ENCODE measurements at regions not wholly inside any gene's neighbourhood (a gene's known extent, or its start where the extent isn't known, plus 50 kb on each side); places are given as distances from the start of the nearest gene placed in this dataset.

DNA sequence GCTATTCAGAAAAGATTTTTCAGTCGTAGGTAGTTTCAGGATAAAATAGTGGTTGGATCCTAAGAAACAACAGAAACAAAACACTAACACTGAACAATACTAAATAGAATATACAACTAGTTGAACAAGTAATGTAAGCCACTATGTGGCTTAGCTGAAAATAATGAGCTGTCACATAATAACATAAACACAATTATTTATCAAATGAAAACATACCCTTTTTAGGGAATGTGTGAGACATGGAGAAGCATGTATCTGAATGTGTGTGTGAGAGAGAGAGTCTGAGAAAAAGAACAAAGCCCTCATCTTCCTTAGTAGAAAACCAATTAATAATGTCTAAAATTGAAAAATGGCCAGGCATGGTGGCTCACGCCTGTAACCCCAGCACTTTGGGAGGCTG lies 122.6 kb upstream of the LOC128125822 start:
- Histone ChIP-seq H3K4me3 (ENCODE audit: low read depth, low read length) (no peak overlapping the region), H3K27me3 (replicated peaks; ENCODE audit: control insufficient read depth, insufficient read depth, low read length) (no peaks in the 10 kb centered on the region), H3K36me3 (ENCODE audit: control insufficient read depth, insufficient read depth, low read length) (no peaks in the 10 kb centered on the region), H3K9me3 (peaks cover 5% of the 10 kb centered on the region; the same call in 1 of the 2 replicates), H3K4me1 (peaks cover 11% of the 10 kb centered on the region)
- H3K27ac Mint-ChIP-seq (ENCODE audit: unreplicated experiment), result no peak overlapping the region
- no peaks in the 10 kb centered on the region for H3K27me3 Mint-ChIP-seq (ENCODE audit: insufficient read depth, unreplicated experiment)
- peaks cover 19% of the 10 kb centered on the region for H3K4me1 Mint-ChIP-seq (ENCODE audit: low read depth, unreplicated experiment)
- POLR2A ChIA-PET, result no interaction called here
- H3K9me3 Mint-ChIP-seq (ENCODE audit: unreplicated experiment), result peaks cover 9% of the 10 kb centered on the region
- TF ChIP-seq CTCF (IDR thresholded peaks at IDR 0.05; ENCODE audit: insufficient read depth in 1 of 2, low read depth in 1 of 2, low read length in 1 of 2, severe bottlenecking in 1 of 2, unreplicated experiment in 1 of 2), result no peak
- H3K36me3 Mint-ChIP-seq (ENCODE audit: insufficient read depth, unreplicated experiment), result no peaks in the 10 kb centered on the region
- CTCF ChIA-PET, result interaction anchor here (1.0 kb wide), 1 partner anchor 60 kb away, joined by 3 read pairs; no protein-coding TSS in a partner anchor
- no TSS peak for BruUV-seq (replicated peaks)
- no peak overlapping the region for H3K4me3 Mint-ChIP-seq (ENCODE audit: unreplicated experiment)
- DNase-seq, result no peak
- intact Hi-C loops (cut with micrococcal nuclease; ENCODE audit: unreplicated experiment), result no loop called here

- no peak overlapping the region for H3K4me3 ChIP-seq (ENCODE audit: low read depth, low read length)
- TF ChIP-seq CTCF (IDR thresholded peaks at IDR 0.05; ENCODE audit: insufficient read depth in 1 of 2, low read depth in 1 of 2, low read length in 1 of 2, severe bottlenecking in 1 of 2, unreplicated experiment in 1 of 2), result no peak
- H3K27me3 ChIP-seq (replicated peaks; ENCODE audit: control insufficient read depth, insufficient read depth, low read length), result no peaks in the 10 kb centered on the region
- H3K36me3 ChIP-seq (ENCODE audit: control insufficient read depth, insufficient read depth, low read length), result no peaks in the 10 kb centered on the region
- no peak for DNase-seq
- H3K9me3 Mint-ChIP-seq (ENCODE audit: unreplicated experiment), result peaks cover 9% of the 10 kb centered on the region
- peaks cover 5% of the 10 kb centered on the region; the same call in 1 of the 2 replicates for H3K9me3 ChIP-seq
- intact Hi-C loops (cut with micrococcal nuclease; ENCODE audit: unreplicated experiment), result no loop called here
- peak overlapping the region; percentile 16 for H3K4me3 Mint-ChIP-seq (ENCODE audit: unreplicated experiment)
- H3K4me1 Mint-ChIP-seq (ENCODE audit: low read depth, unreplicated experiment), result peaks cover 19% of the 10 kb centered on the region
- POLR2A ChIA-PET, result no interaction called here
- no peak overlapping the region for H3K27ac Mint-ChIP-seq (ENCODE audit: unreplicated experiment)
- CTCF ChIA-PET, result no interaction called here
- H3K4me1 ChIP-seq, result peaks cover 11% of the 10 kb centered on the region
- H3K36me3 Mint-ChIP-seq (ENCODE audit: insufficient read depth, unreplicated experiment), result no peaks in the 10 kb centered on the region
- H3K27me3 Mint-ChIP-seq (ENCODE audit: insufficient read depth, unreplicated experiment), result no peaks in the 10 kb centered on the region
- BruUV-seq (replicated peaks), result no TSS peak
These were observed 121.0 kb upstream of the LOC128125822 start for GRCh38 chr6:63451238-63451637.

DNA sequence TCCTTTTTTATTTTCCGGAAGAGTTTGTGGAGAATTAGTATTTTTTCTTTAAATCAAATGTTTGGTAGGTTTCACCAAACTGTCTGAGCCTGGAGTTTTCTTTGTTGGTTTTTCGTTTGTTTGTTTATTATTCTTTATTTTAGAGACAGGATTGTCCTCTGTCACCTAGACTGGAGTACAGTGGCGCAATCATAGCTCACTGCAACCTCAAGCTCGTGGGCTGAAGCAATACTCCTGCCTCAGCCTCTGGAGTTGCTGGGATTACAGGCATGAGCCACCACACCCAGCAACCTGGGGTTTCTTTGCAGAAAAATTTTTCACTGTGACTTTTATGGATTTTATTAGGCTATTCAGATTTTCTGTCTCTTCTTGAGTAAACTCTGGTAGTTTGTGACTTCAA lies 120.2 kb upstream of the LOC128125822 start:
- CTCF ChIA-PET, result no interaction called here

More for the DNA sequence above, 120.2 kb upstream of the LOC128125822 start:
- peaks cover 19% of the 10 kb centered on the region for H3K4me1 ChIP-seq
- intact Hi-C loops (cut with micrococcal nuclease; ENCODE audit: unreplicated experiment), result no loop called here
- Mint-ChIP-seq H3K4me3 (ENCODE audit: unreplicated experiment) (peak overlapping the region; percentile 5), H3K9me3 (ENCODE audit: unreplicated experiment) (peaks cover 9% of the 10 kb centered on the region), H3K27me3 (ENCODE audit: insufficient read depth, unreplicated experiment) (no peaks in the 10 kb centered on the region), H3K4me1 (ENCODE audit: low read depth, unreplicated experiment) (peaks cover 19% of the 10 kb centered on the region), H3K27ac (ENCODE audit: unreplicated experiment) (peak overlapping the region; percentile 34), H3K36me3 (ENCODE audit: insufficient read depth, unreplicated experiment) (no peaks in the 10 kb centered on the region)
- H3K27me3 ChIP-seq (replicated peaks; ENCODE audit: control insufficient read depth, insufficient read depth, low read length), result no peaks in the 10 kb centered on the region
- peak; percentile 76 for DNase-seq
- H3K9me3 ChIP-seq, result peaks cover 5% of the 10 kb centered on the region; the same call in 1 of the 2 replicates
- H3K36me3 ChIP-seq (ENCODE audit: control insufficient read depth, insufficient read depth, low read length), result no peaks in the 10 kb centered on the region
- BruUV-seq (replicated peaks), result no TSS peak
- POLR2A ChIA-PET, result interaction anchor here (0.6 to 0.7 kb wide), 3 partner anchors 10 to 122 kb away, joined by 3 to 4 read pairs (median 4); no protein-coding TSS in a partner anchor
- no peak overlapping the region for H3K4me3 ChIP-seq (ENCODE audit: low read depth, low read length)
- no peak for TF ChIP-seq CTCF (IDR thresholded peaks at IDR 0.05; ENCODE audit: insufficient read depth in 1 of 2, low read depth in 1 of 2, low read length in 1 of 2, severe bottlenecking in 1 of 2, unreplicated experiment in 1 of 2)
